NOMO-1 (cell line): ENCODE measurements at regions not wholly inside any gene's neighbourhood (a gene's known extent, or its start where the extent isn't known, plus 50 kb on each side); places are given as distances from the start of the nearest gene placed in this dataset.

Experiments
- DNase-seq, 2 experiments: peaks; one replicate each; lab custom pipeline; 2025; ENCODE audit not compliant: unreplicated experiment in 2 of 2; lab: John Stamatoyannopoulos, UW

DNA sequence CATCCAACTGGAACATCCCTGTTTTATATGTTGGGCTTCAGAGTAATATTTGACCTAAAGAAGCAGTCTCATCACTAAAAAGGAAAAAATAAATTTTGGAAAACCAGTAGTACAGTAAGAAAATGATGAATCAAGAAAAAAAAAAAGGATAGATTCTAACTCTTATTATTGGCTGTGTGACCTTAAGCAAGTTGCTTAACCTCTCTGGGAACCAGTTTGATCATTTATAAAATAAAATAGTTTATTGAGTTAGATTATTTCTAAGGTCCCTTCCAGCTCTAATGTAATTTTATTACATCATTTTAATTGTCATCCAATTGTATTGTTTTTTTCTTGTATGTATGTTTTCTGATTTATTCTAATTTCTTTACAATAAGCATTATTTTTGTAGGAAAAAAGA lies 127.0 kb downstream of the PRELID2 start:
- DNase-seq = no peak

DNA sequence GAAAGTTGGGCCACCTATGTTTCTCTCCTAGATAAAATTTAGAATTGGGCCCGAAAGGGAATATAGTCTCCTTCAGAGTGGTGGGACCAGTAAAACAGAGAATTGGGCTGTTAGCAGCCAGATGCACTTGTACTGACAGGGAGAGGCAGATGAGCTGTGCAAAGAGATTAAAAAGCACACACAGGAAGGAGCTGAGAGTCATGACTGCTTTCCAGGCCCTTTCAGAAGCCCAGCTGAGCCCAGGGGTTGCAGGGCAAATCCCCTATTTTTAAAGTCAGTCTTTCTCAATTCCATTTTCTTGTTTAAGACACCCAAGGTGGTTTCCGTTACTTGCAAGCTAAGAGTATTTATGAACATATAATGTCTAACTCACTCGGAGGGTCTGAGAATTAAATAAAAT lies 130.4 kb downstream of the PRELID2 start:
- no peak for DNase-seq

DNA sequence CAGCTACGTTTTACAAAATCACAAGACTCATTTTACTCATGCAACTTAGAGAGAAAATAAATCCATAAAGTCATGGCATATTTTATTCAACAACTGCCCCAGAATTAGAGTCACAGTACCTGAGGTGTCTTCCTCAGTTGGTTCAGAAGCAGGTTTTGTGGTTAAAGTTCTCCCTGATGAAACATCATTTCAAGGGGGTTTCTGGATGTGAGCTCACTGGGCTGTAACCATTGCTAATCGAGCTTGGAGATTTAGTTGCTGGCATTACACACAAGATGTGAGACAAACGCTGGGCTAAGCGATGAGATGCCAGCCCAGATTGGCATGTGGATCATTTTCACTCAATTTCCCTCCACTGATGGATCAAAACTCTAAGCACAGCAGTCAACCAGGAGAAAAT lies 131.3 kb downstream of the PRELID2 start:
- no peak for DNase-seq

DNA sequence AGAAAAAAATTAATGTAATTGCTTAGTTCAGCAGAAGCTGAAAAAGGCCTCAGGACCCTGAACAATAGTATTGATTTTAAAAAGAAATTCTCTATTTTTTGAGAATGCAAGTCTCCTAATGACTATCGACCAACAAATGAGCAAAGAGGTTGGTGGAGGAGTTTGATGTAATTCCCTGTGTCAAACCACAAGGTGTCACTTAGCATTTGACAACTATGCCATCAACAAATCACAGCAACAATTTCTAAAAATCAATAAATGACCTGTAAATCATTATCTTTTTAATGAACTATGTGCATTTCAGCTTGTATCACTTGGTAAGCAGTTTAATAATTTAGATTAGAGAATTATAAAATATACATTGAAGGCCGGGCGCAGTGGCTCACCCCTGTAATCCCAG lies 133.7 kb downstream of the PRELID2 start:
- DNase-seq = no peak

DNA sequence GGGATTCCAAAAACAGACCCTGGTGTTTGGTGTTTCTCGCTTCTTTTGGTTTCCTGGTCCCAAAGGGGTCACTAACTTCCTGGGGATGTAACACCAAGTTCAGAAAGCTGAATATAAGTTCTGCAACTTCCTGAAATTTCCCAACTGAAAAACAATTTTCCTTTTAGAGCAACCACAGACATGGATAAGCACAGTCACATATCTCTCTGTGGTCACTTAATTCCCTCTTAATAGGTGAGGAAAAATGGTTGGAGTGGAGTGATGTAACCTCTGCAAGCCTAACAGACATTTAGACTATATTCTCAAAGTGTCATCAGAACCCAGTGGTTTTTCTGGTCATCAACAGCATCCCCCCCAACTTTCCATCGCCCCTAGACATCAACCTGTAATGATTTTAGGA lies 135.3 kb downstream of the PRELID2 start:
- DNase-seq = no peak

DNA sequence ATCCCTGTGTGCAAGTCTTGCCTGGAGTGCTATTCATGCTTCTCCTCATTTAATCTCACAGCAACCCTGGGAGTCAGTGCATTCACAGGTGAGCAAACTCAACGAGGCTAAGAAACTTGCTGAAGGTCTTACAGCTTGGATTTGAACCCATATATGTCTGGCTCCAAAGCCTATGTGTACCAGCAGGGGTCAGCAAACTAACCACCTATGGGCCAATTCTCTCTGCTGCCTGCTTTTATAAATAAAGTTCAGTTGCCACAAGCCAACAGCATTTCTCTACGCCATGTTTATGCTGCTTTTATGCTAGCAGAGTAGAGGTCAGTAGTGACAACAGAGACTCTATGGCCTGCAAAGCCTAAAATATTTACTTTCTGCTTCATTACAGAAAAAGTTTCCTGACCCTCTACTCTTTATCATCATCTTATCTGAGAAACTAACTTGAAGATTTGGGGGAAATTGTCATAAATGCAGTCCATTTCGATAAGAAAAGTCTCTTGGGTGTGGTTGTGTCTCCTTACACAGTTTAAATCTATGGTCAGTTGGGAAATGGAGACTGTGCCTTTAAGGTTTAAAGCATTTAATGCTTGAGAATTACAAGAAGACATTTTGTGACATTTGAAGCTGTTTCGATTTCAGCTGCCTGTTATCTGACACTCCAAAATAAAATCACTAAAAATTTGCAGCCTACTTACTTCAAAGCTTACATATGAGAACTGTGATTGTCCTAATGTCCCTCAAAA lies 137.7 kb downstream of the PRELID2 start:
- DNase-seq = peak; percentile 5 to 25

DNA sequence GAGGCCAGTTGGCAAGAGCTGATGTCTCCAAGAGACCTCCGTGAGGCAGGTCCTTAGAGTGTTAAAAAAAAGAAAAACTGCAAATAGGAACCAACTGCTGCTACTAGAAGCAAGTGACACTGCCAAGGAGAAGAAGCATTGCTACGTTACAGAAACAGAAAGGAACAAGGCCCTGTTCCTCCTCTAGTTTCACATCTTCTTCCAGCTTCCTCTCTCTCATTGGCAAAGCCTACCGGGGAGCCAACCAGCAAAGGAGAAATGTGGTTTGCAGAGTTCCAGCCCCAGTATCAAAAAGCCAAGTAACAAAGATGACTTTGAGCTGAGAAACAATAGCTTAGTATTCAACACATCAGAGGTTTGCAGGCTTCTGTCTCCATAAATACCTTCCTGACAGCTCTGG lies 145.9 kb downstream of the PRELID2 start:
- DNase-seq = peak; percentile 78 to 99

DNA sequence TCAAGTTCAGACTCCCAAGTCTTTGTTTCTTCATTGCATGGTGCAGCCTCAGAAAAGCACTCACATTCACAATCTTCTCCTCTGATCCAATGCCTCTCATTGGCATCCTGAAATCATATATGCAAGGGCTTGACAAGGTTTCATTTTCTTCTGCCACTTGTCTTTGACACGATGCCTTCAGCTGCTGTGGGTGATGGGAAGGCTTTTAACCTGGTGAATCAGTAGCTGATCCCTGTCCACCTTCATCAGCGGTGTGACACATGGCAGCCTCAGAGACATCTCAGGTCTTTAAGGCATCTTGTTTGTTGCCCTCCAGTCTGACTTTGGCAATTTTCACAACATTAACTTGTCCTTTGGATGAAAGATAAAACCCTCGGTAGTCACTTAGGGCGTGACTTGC lies 147.2 kb downstream of the PRELID2 start:
- DNase-seq = no peak

DNA sequence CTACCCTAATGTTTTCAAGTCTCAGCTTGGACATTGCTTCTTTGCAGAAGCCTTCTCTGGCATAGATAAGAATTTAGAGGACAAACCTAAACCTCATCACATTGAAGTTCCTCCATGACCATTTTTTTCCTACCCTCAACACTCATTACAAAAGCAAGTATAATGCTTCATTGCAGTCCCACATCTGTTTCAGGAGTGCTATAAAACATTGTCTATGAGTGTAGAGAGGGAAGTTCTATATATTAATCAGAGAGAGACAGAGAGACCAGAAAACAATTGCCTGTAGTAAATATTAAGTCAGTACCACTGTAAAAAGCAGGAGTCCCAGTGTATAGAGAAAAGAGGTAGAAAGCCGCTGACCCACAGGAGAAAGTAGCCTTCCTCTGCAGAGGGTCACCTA lies 149.7 kb downstream of the PRELID2 start:
- DNase-seq = no peak

DNA sequence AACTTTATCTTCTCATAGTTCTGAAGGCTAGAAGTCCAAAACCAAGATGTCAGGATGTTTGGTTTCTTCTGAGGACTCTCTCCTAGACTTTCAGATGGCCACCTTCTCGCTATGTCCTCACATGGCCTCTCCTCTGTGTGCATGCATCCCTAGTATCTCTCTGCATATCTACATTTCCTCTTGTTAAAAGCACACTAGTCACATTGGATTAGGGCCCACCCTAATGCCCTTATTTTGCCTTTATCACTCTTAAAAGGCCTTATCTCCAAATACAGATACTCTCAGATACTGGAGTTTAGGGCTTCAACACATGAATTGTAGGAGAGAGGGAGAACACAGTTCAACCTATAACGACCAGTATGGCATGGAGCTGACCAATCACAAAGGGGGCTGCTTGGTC lies 151.7 kb downstream of the PRELID2 start:
- no peak for DNase-seq

DNA sequence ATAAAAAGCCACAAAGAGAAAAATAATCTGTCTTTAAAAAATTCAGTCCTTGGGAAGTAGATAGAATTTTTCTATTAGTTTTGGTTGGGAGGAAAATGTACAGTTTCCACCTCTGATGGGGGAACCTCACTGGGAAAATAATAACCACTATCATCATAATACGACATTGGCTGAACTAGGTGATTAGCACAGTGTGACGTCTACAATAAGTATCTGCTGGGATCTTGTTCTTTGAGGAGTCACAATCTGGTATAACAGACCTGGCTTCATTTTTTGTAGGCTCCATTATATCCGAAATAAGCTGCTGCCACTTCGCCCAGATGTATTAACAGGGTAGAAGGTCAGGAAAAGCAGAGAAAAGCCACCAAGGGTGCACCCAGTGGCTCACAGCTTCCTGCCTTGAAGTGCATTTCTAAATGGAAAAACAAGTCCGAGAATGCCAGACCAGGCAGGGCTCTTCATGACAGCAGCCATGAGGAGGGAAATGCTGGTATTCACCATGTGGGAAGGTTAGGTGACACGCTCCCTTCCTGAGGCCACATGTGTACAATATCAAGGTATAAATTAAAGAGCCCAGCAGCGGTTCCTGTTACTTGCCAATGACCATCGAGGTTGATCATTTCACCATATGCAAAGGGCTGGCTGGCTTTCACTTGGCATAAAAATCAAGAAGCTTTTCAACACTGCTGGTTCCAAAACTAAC lies 152.8 kb downstream of the PRELID2 start:
- DNase-seq = no peak

DNA sequence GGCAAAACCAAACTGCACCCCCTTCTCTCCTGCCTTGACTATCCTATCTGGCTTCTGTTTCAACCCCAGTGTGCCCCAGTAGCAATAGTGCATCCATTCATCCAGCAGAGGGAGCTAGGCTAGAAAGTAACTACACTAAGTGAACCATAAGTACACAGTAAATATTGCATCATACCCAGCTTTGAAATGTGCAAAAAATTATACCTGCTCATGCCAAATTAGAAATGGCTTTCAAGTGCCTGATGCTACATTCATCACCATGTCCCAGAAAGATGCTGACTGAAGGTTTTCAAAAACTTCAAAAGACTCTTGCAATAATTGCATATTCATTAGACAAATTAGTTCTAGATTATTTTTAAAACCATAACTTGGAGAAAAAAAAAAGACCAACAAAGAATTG lies 153.5 kb downstream of the PRELID2 start:
- DNase-seq = peak; percentile 35 to 79

DNA sequence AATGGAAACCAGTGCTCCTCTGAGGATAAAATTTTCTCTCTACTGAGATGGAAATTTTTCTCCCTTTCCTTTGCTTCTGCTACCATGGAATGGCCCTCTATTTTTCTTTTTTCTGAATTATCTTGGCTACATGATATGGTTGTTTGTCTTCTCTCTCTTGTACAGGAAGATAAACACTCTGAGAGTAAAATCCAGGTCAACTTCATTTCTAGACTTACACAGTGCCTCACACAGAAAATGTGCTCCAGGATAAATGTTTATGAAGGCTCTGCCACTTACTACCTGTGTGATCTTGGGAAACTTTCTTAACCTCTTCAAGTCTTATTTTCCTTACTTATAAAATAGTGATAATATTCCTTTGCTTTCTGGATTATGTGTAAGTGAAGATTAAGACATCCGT lies 153.9 kb downstream of the PRELID2 start:
- no peak for DNase-seq

DNA sequence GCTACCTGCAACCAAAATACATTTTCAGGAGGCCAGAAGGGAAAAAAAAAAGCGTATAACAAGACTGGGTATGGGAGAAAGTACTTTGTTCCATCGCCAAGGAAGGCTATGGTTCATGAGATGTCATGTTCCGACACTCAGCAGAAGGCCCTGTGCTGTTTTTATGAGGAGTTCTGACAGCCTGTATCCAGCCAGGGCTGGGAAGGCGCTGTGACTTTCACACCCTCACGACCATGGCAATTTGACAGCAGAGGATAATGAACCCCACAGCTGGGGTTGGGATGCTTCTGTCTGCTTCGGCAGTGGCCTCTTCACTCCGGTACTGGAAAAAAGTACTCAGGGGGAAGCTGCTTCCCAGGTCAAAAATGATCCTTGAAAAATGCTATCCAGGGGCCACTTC lies 154.4 kb downstream of the PRELID2 start:
- no peak for DNase-seq

DNA sequence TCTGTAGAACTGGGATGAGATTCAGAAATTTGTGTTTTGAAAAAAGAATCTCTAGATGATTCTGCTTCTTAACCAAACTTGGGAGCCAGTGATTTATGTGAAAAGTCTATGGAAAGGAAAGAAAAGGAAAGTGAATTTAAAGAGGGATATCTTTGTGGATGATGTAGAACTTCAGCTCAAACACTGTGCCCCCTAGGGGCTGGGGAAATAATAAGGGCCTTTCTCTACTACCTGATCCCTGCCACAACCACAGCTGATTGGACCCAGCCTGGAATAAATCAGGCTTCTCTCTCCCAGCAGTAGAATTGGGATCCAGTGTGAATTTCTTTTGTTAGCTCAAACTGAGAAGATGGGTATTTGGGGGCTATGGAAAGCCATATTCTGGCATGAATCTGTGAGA lies 155.0 kb downstream of the PRELID2 start:
- no peak for DNase-seq

DNA sequence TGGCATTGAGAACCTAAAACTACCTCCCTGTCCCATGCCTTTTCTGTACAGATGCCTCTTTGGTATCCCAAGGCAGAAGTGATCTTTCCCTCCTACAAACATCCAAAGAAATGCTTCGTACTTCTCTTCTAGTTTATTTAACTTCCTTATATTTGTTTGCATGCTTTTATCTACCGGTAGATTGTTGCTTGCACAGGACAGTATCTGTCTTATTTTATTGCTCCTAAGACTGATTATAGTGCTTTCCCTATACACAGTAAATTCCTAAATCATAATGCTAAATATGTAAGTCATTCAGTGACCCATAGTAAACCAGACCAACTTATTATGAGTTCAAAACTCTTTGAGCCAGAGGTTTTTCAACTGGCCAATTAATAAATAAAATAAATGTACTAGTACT lies 156.9 kb downstream of the PRELID2 start:
- no peak for DNase-seq

DNA sequence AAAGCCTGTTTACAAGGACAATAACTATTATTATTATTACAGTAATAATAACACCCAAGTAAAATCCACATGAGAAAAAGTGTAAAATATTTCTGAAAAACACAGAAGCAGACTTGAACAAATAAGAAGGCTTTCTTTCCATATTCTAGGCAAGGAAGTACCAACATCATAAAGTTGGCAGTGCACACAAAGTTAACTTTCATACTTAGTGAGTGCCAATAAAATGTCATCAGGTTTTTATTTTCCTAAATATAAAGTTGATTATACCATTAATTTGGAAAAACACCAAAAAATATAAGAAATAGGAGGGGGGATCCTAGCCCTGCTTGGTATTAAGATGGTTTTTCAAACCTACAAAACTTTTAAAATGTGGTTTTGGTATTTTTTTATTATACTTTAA lies 161.4 kb downstream of the PRELID2 start:
- no peak for DNase-seq

DNA sequence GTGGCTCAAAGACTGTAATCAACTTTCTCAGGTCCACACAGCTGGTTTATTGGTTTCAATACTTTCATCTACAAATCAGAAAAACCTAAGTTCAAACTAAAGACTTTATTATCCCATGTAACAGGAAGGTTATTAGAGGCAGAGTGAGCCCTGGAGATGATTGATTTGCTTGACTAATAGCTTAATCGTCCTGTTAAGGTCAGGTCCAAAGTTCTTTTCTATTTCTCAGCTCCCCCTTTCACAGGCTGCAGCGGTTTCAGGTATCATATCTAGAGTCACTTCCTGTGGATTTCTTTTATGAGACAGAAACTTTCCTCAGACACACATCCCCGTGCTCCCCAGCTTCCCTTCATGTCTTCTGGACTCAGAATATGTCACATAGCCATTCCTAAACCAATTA lies 166.4 kb downstream of the PRELID2 start:
- DNase-seq = no peak

DNA sequence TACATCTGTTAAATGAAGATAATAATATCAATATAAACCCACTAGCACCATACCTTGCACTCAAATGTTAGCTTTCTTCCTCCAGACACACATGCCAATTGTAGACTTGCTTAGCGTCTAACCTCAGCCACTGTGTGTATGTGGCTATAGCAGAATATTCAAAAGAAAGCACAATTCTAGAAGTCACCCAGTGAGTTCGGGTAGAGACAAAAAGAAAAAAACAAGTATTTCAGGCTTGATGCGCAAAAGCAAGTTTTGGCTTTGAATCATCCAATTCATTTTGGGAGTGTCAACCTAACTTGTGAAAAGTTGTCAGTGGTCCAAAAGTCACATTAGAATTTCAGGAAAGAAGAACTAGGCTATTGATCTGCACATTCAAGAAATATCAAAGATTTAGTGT lies 167.4 kb downstream of the PRELID2 start:
- no peak for DNase-seq

DNA sequence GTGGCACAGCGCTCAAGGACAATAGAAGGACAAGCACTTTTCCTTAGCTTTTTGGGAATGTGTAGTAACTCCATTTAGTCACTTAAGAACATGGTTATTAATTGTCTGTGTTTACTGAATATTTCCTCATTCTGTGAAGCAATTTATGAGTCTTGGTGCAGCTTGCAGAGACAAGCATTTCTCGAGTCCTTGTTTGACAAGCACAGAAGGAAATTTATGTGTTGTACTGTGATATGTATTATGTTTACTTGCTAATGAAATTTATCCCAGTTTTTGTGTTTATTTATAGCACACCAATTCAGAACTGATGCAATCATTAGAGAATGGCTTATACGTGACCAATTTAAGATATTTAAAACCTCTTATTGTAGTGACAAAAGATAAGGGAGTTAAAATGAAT lies 168.6 kb downstream of the PRELID2 start:
- DNase-seq = no peak

DNA sequence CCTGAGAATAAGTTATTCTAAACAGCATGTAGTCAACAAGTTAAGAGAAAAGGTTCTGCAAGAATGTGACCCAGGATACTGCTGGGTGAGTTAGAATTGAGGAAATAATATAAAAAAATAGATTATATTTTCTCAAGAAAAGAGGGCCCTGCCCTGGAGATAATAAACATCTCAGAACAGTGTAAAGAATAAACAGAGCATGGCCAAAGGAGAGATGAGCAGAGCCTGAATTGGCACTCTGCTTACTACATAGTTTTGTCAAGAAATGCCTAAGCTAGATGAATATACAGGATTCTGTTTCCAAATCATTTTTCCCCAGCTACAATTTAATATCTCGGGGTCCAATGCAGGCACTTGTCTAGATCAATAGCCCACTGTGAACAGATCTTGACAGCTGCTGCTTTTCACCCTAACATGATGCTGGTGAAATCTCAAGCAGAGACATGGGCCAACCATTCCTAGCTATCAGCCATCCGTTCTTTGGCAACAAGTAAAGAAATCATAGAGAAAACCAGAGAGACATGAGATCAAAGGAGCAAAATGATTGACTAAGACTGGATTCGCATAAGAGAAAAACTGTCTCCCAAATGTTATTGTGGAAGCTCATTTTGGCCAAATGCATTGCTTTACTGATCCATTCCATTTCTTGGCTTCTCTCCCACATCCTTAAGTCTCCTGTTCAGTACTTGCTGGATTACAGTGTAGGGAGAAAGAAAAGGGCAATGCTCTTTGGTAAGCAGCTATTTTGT lies 173.2 kb downstream of the PRELID2 start:
- no peak for DNase-seq
